ENCODE measurements at regions not wholly inside any gene's neighbourhood (a gene's known extent, or its start where the extent isn't known, plus 50 kb on each side); places are given as distances from the start of the nearest gene placed in this dataset.

DNA sequence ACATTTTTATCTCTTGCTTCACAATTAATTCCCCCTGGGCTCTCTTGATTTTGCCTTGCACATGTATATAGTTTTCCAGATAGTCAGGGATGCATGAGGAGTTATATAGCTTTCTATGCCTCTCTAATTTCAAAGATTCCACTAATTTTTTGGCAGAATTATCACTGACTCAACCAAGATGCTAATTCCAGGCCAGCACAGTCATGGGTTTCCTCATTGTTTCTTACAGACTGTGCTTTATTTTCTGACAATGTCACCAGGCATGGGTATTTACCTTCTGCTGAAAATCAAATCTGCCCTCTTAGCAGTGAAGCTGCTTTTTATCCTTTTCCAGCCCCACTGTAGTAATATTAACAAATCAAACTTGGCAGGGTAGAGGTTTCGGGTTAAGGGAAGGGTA is 1520.6 kb upstream of the CADM2 start:
- intact Hi-C loops (cut with DNase I; ENCODE audit: low total_unique reads) (no loop called here), in situ Hi-C loops (cut with MboI; ENCODE audit: low sequenced_read_pairs in 4 of 4) (no loop called here)
- H3K4me3 ChIP-seq, result no peak overlapping the region
- H3K27ac ChIP-seq, result no peak overlapping the region
- ATAC-seq, result no peak
- no peaks in the 10 kb centered on the region for H3K27me3 ChIP-seq
- no peaks in the 10 kb centered on the region for H3K4me1 ChIP-seq
- DNase-seq, result no peak
- H3K36me3 ChIP-seq, result no peaks in the 10 kb centered on the region
- no peaks in the 10 kb centered on the region for H3K9me3 ChIP-seq
- TF ChIP-seq POLR2A (IDR thresholded peaks at IDR 0.05), result no peak
- TF ChIP-seq, protein P1, sequence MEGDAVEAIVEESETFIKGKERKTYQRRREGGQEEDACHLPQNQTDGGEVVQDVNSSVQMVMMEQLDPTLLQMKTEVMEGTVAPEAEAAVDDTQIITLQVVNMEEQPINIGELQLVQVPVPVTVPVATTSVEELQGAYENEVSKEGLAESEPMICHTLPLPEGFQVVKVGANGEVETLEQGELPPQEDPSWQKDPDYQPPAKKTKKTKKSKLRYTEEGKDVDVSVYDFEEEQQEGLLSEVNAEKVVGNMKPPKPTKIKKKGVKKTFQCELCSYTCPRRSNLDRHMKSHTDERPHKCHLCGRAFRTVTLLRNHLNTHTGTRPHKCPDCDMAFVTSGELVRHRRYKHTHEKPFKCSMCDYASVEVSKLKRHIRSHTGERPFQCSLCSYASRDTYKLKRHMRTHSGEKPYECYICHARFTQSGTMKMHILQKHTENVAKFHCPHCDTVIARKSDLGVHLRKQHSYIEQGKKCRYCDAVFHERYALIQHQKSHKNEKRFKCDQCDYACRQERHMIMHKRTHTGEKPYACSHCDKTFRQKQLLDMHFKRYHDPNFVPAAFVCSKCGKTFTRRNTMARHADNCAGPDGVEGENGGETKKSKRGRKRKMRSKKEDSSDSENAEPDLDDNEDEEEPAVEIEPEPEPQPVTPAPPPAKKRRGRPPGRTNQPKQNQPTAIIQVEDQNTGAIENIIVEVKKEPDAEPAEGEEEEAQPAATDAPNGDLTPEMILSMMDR (IDR thresholded peaks at IDR 0.05 in 4 of 5, conservative IDR thresholded peaks at IDR 0.05 in 1 of 5), result no peak

DNA sequence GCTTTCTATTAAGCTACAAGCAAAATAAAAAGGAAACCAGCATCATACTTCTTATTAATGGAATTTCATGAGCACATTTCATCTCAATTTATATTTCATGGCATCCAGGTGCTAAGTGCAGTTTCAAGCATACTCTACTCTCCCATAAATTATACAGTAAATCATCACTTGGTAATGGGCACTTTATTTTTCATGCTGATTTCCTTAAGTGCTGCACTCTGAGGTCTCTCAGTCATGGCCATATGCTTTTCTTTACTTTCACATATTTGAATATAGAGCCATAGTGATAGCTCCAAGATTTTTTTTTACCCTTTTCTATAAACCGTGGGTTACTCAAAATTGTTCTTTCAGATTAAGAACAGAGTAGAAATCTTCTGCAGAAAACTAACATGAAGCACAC is 1505.7 kb upstream of the CADM2 start:
- no peaks in the 10 kb centered on the region for H3K27me3 ChIP-seq
- no peaks in the 10 kb centered on the region for H3K4me1 ChIP-seq
- no peaks in the 10 kb centered on the region for H3K36me3 ChIP-seq
- H3K27ac ChIP-seq, result no peak overlapping the region
- TF ChIP-seq, protein P1 (IDR thresholded peaks at IDR 0.05 in 4 of 5, conservative IDR thresholded peaks at IDR 0.05 in 1 of 5), result no peak
- TF ChIP-seq POLR2A (IDR thresholded peaks at IDR 0.05), result no peak
- no peak overlapping the region for H3K4me3 ChIP-seq
- intact Hi-C loops (cut with DNase I; ENCODE audit: low total_unique reads), result no loop called here
- DNase-seq (no peak), ATAC-seq (no peak)
- no peaks in the 10 kb centered on the region for H3K9me3 ChIP-seq
- in situ Hi-C loops (cut with MboI; ENCODE audit: low sequenced_read_pairs in 4 of 4), result no loop called here

DNA sequence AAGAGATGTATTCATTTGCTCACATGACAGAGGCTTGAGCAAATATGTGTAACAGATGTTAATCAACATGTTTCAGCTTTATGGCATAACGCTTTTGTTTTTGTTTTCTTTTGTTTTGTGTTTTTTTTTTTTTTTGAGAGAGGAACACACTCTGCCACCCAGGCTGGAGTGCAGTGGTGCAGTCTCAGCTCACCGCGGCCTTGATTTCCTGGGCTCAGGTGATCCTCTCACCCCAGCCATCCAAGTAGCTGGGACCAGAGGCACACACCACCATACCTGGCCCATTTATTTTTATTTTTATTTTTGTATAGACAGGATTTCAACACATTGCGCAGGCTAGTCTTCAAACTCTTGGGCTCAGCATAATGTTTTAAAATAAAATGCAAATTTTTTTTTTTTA is 1504.4 kb upstream of the CADM2 start:
- H3K27me3 ChIP-seq, result no peaks in the 10 kb centered on the region
- no peak for DNase-seq
- no peak overlapping the region for H3K4me3 ChIP-seq
- H3K36me3 ChIP-seq, result no peaks in the 10 kb centered on the region
- no peaks in the 10 kb centered on the region for H3K9me3 ChIP-seq
- TF ChIP-seq, protein P1 (IDR thresholded peaks at IDR 0.05 in 4 of 5, conservative IDR thresholded peaks at IDR 0.05 in 1 of 5), result no peak
- TF ChIP-seq POLR2A (IDR thresholded peaks at IDR 0.05), result no peak
- H3K27ac ChIP-seq, result no peak overlapping the region
- intact Hi-C loops (cut with DNase I; ENCODE audit: low total_unique reads), result no loop called here
- in situ Hi-C loops (cut with MboI; ENCODE audit: low sequenced_read_pairs in 4 of 4), result no loop called here
- H3K4me1 ChIP-seq, result peaks cover 0 to 4% of the 10 kb centered on the region in 2 donors
- ATAC-seq, result no peak

DNA sequence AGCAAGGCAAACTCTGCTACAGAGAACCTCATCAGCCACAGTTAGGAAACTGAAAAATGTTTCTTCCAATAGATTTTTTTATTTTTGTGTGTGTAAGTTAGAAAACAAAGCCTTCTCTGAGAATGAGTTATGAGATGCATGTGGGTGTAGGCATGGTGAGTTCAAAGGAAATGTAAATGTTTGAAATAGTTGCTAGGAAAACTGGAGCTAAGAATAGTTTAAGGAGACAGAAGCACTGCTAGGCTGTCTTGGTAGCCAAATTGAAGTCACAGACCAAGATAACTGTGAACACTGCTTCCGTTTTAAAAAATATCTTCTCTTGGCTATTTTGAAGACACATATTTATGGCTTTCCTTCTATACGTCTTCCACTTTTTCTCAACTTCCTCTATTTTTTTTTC is 1501.2 kb upstream of the CADM2 start:
- no peak for DNase-seq
- Histone ChIP-seq H3K36me3 (no peaks in the 10 kb centered on the region), H3K4me1 (peaks cover 6 to 14% of the 10 kb centered on the region in 2 donors), H3K9me3 (no peaks in the 10 kb centered on the region), H3K4me3 (no peak overlapping the region), H3K27ac (no peak overlapping the region), H3K27me3 (no peaks in the 10 kb centered on the region)
- intact Hi-C loops (cut with DNase I; ENCODE audit: low total_unique reads), result no loop called here
- in situ Hi-C loops (cut with MboI; ENCODE audit: low sequenced_read_pairs in 4 of 4), result no loop called here
- TF ChIP-seq, protein P1 (IDR thresholded peaks at IDR 0.05 in 4 of 5, conservative IDR thresholded peaks at IDR 0.05 in 1 of 5), result no peak
- no peak for TF ChIP-seq POLR2A (IDR thresholded peaks at IDR 0.05)
- no peak for ATAC-seq

DNA sequence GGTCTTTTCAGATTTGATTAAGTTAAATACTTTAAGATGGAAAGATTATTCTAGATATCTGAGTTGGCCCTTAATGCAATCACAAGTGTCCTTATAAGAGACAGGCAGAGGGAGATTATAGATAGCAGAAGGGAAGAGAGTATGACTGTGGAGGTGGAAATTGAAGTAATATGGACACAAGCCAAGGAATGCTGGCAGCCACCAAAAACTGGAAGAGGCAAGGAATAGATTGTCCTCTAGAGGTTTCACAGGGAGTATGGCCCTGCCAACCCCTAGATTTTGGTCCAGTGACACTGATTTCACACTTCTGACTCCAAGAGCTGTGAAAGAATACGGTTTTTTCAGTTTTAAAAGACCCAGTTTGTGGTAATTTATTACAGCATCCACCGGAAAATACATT is 1498.7 kb upstream of the CADM2 start:
- ATAC-seq, result no peak
- intact Hi-C loops (cut with DNase I; ENCODE audit: low total_unique reads) (no loop called here), in situ Hi-C loops (cut with MboI; ENCODE audit: low sequenced_read_pairs in 4 of 4) (no loop called here)
- H3K36me3 ChIP-seq, result no peaks in the 10 kb centered on the region
- no peak overlapping the region for H3K27ac ChIP-seq
- no peaks in the 10 kb centered on the region for H3K27me3 ChIP-seq
- TF ChIP-seq, protein P1 (IDR thresholded peaks at IDR 0.05 in 4 of 5, conservative IDR thresholded peaks at IDR 0.05 in 1 of 5), result no peak
- no peak for TF ChIP-seq POLR2A (IDR thresholded peaks at IDR 0.05)
- no peaks in the 10 kb centered on the region for H3K9me3 ChIP-seq
- no peak overlapping the region for H3K4me3 ChIP-seq
- H3K4me1 ChIP-seq, result peaks cover 6 to 14% of the 10 kb centered on the region in 2 donors
- DNase-seq, result peak in 1 of 2 donors; percentile 8

All from gastrocnemius medialis (tissue), 4 donors.